ENCODE measurements at regions not wholly inside any gene's neighbourhood (a gene's known extent, or its start where the extent isn't known, plus 50 kb on each side); places are given as distances from the start of the nearest gene placed in this dataset.

DNA sequence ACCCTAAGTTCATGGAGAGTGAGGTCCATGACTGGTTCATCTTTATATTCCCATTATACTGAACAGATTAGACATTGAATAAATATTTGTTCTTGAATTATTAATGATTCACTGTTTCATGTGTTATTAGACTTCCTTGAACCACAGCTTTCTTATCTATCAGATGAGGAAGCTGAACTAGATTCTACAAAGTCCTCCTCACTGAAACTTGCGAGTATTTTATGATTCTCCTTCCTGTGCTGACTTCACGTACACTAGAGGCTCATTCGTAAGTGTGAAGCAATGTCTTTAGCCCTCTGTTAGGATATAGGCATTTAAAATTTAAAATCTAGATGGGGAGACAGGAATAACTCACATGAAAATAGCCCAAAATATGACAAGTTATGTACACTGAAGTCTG, 95.6 kb upstream of the IRF2BP2 start:
- WGBS, 2 donors (ENCODE audit: low coverage in 1 of 2): 83 to 90% methylated on average over 3 of the region's 3 CpGs

DNA sequence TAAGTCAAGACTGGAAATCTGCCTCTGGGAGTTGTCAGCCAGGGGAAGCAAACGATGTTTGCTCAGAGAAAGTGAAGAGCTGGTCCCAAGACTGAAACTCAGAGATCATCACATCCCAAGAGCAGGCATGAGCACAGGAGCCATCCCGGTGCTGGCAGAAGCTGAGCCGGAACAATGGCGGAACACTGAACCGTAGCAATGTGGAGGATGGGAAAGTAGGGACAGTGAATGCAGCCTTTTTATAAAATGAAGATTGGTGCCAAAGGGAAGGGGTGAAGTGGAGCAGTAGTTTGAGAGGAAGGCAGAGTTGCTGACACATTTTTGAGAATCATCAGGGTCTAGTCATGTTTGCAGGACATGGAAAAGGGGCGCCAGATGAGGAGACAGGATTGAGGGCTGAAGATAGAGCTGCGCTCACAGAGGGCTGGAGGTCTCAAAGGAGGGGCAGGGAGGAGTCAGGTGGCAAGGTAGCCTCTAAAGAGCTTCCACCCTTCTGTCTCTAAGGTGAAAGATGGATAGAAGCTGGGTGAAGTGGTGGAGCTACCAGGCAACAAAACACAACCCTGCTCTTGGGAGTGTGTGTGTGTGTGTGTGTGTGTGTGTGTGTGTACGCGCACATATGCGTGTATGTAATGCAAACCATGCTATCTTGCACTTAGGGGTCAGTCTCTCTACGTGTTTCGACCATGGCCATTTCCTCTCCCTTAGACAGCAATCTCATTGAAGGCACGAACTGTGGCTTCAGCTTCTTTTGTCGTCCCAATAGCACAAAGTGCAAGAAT, 94.3 kb upstream of the IRF2BP2 start:
- H3K36me3 ChIP-seq: no peaks in the 10 kb centered on the region
- H3K27ac ChIP-seq: no peak overlapping the region
- H3K4me3 ChIP-seq: no peak overlapping the region
- no peaks in the 10 kb centered on the region for H3K27me3 ChIP-seq
- intact Hi-C loops (cut with DNase I; ENCODE audit: low total_unique reads): no loop called here
- DNase-seq: no peak
- in situ Hi-C loops (cut with MboI; ENCODE audit: low pct_ligation_motif_present in 1 of 4, low pct_unique_long_range_greater_than_20kb in 1 of 4, low sequenced_read_pairs in 3 of 4): loop anchor here in 1 of 4 donors (25.0 kb wide), 1 partner anchor 358 kb away; no protein-coding TSS in a partner anchor
- H3K9me3 ChIP-seq: no peaks in the 10 kb centered on the region
- TF ChIP-seq EP300 (IDR thresholded peaks at IDR 0.05; ENCODE audit: low read depth) (no peak), POLR2AphosphoS5 (IDR thresholded peaks at IDR 0.05) (no peak), POLR2A (IDR thresholded peaks at IDR 0.05) (no peak)
- TF ChIP-seq, protein P1, sequence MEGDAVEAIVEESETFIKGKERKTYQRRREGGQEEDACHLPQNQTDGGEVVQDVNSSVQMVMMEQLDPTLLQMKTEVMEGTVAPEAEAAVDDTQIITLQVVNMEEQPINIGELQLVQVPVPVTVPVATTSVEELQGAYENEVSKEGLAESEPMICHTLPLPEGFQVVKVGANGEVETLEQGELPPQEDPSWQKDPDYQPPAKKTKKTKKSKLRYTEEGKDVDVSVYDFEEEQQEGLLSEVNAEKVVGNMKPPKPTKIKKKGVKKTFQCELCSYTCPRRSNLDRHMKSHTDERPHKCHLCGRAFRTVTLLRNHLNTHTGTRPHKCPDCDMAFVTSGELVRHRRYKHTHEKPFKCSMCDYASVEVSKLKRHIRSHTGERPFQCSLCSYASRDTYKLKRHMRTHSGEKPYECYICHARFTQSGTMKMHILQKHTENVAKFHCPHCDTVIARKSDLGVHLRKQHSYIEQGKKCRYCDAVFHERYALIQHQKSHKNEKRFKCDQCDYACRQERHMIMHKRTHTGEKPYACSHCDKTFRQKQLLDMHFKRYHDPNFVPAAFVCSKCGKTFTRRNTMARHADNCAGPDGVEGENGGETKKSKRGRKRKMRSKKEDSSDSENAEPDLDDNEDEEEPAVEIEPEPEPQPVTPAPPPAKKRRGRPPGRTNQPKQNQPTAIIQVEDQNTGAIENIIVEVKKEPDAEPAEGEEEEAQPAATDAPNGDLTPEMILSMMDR (IDR thresholded peaks at IDR 0.05): no peak
- 97 to 99% methylated on average over 8 to 14 of the region's 14 CpGs for WGBS, 2 donors (ENCODE audit: low coverage in 1 of 2)
- H3K4me1 ChIP-seq: peaks cover 15 to 30% (median 18%) of the 10 kb centered on the region in 4 donors

More for the DNA sequence above, 95.6 kb upstream of the IRF2BP2 start:
- Histone ChIP-seq H3K36me3 (no peaks in the 10 kb centered on the region), H3K4me3 (no peak overlapping the region), H3K4me1 (peaks cover 4 to 27% (median 12%) of the 10 kb centered on the region in 4 donors), H3K27ac (no peak overlapping the region), H3K27me3 (no peaks in the 10 kb centered on the region), H3K9me3 (no peaks in the 10 kb centered on the region)
- in situ Hi-C loops (cut with MboI; ENCODE audit: low pct_ligation_motif_present in 1 of 4, low pct_unique_long_range_greater_than_20kb in 1 of 4, low sequenced_read_pairs in 3 of 4) (loop anchor here in 1 of 4 donors (25.0 kb wide), 1 partner anchor 357 kb away; no protein-coding TSS in a partner anchor), intact Hi-C loops (cut with DNase I; ENCODE audit: low total_unique reads) (no loop called here)
- DNase-seq: no peak
- TF ChIP-seq EP300 (IDR thresholded peaks at IDR 0.05; ENCODE audit: low read depth) (no peak), POLR2A (IDR thresholded peaks at IDR 0.05) (no peak), POLR2AphosphoS5 (IDR thresholded peaks at IDR 0.05) (no peak)
- TF ChIP-seq, protein P1 (IDR thresholded peaks at IDR 0.05): no peak

- in situ Hi-C loops (cut with MboI; ENCODE audit: low pct_ligation_motif_present in 1 of 4, low pct_unique_long_range_greater_than_20kb in 1 of 4, low sequenced_read_pairs in 3 of 4): loop anchor here in 1 of 4 donors (25.0 kb wide), 1 partner anchor 360 kb away; no protein-coding TSS in a partner anchor
- intact Hi-C loops (cut with DNase I; ENCODE audit: low total_unique reads): no loop called here
Measured at GRCh38 chr1:234702342-234703000, 92.5 kb upstream of the IRF2BP2 start.

DNA sequence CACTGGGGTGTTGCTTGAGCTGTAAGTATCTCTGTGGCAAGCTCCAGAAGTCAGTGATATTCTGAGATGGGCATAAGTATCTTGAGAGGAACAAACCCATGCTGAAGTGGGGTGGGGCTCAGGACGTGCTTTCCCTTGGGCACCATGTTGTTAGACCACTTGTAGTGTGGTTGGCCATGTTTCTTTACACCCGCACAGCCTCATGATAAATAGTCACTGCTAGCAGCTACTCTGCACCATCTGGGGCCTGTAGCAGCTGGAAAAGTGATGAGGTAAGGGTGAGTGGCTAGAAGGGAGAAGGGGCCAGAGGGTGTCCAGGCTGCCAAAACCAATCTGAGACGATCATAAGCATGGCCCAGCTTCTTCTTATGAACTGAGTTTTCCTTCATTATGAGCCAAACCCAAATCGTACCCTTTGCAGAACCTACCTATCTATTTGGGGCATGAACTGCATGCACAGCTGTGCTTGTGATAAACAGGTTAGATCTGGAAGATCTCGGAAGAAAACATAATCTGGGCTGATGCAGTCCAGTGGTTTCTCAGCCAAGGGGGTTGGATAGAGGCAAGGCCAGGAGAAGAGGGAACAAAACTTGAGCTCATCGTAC, 91.9 kb upstream of the IRF2BP2 start:
- in situ Hi-C loops (cut with MboI; ENCODE audit: low pct_ligation_motif_present in 1 of 4, low pct_unique_long_range_greater_than_20kb in 1 of 4, low sequenced_read_pairs in 3 of 4) (loop anchor here in 1 of 4 donors (25.0 kb wide), 1 partner anchor 360 kb away; no protein-coding TSS in a partner anchor), intact Hi-C loops (cut with DNase I; ENCODE audit: low total_unique reads) (no loop called here)
- H3K27ac ChIP-seq: peak overlapping the region; percentile 0 to 75 (median 44)

More at GRCh38 chr1:234702342-234703000, 92.5 kb upstream of the IRF2BP2 start:
- DNase-seq: no peak
- no peaks in the 10 kb centered on the region for H3K9me3 ChIP-seq
- peak overlapping the region; percentile 0 to 75 (median 34) for H3K27ac ChIP-seq
- H3K4me3 ChIP-seq: no peak overlapping the region
- no peak for TF ChIP-seq POLR2A (IDR thresholded peaks at IDR 0.05)
- peak in 1 of 3 donors; percentile 18 for TF ChIP-seq POLR2AphosphoS5 (IDR thresholded peaks at IDR 0.05)
- H3K27me3 ChIP-seq: no peaks in the 10 kb centered on the region
- WGBS, 2 donors (ENCODE audit: low coverage in 1 of 2): 51 to 71% methylated on average over 2 to 7 of the region's 7 CpGs
- no peaks in the 10 kb centered on the region for H3K36me3 ChIP-seq
- H3K4me1 ChIP-seq: peaks cover 14 to 28% (median 19%) of the 10 kb centered on the region in 4 donors

More for the DNA sequence above, 91.9 kb upstream of the IRF2BP2 start:
- peaks cover 14 to 26% (median 19%) of the 10 kb centered on the region in 4 donors for H3K4me1 ChIP-seq
- WGBS, 2 donors (ENCODE audit: low coverage in 1 of 2): 88% methylated on average over 6 of the region's 6 CpGs; no CpG with 5 or more reads in 1 of the 2 donors
- TF ChIP-seq POLR2A (IDR thresholded peaks at IDR 0.05): no peak
- no peak for TF ChIP-seq POLR2AphosphoS5 (IDR thresholded peaks at IDR 0.05)
- TF ChIP-seq EP300 (IDR thresholded peaks at IDR 0.05; ENCODE audit: low read depth): no peak
- TF ChIP-seq, protein P1 (IDR thresholded peaks at IDR 0.05): no peak
- DNase-seq: no peak
- no peaks in the 10 kb centered on the region for H3K36me3 ChIP-seq
- no peak overlapping the region for H3K4me3 ChIP-seq
- no peaks in the 10 kb centered on the region for H3K9me3 ChIP-seq
- no peaks in the 10 kb centered on the region for H3K27me3 ChIP-seq

Measured in transverse colon (tissue), 4 donors.